GM12891 (cell line): ENCODE measurements at regions not wholly inside any gene's neighbourhood (a gene's known extent, or its start where the extent isn't known, plus 50 kb on each side); places are given as distances from the start of the nearest gene placed in this dataset.

ENCODE experiments used
- POLR2A ChIP-seq: IDR thresholded peaks from 2 replicates; pipeline ENCODE4 v1.6.1; 2011; ENCODE audit warnings: low read depth, low read length, control low read depth
- POLR2AphosphoS5 ChIP-seq: IDR thresholded peaks from 2 replicates; pipeline ENCODE4 v1.6.1; 2011; ENCODE audit warnings: low read depth, low read length, control low read depth
- SPI1 ChIP-seq: IDR thresholded peaks from 2 replicates; pipeline ENCODE4 v1.6.1; 2011; ENCODE audit warnings: low read depth, low read length, control low read depth
- TAF1 ChIP-seq: IDR thresholded peaks from 2 replicates; pipeline ENCODE4 v1.6.1; 2011; ENCODE audit warnings: low read depth, low read length, control low read depth

GRCh38 chr14:30114051-30114450 is 186.4 kb upstream of the PRKD1 start:
- TF ChIP-seq POLR2A: no peak
- TF ChIP-seq SPI1: no peak
- no peak for TF ChIP-seq POLR2AphosphoS5
- no peak for TF ChIP-seq TAF1
